HepG2 (cell line): ENCODE measurements at regions not wholly inside any gene's neighbourhood (a gene's known extent, or its start where the extent isn't known, plus 50 kb on each side); places are given as distances from the start of the nearest gene placed in this dataset.

Experiments used
- EED ChIP-seq: sonication (generic); formaldehyde crosslinking; IDR thresholded peaks from 2 replicates; pipeline ENCODE4 v1.5.0; 2020; ENCODE audit warnings: mild to moderate bottlenecking, missing genetic modification reagents
- HDAC2 ChIP-seq: sonication (generic); formaldehyde crosslinking; IDR thresholded peaks from 2 replicates; pipeline ENCODE4 v1.4.0; 2020; ENCODE audit warnings: missing genetic modification reagents
- IKZF4 ChIP-seq: sonication (generic); formaldehyde crosslinking; IDR thresholded peaks from 2 replicates; pipeline ENCODE4 v1.5.1; 2020; ENCODE audit warnings: borderline replicate concordance, mild to moderate bottlenecking, low read depth, missing genetic modification reagents; ENCODE audit errors: not compliant biosample characterization
- ISL2 ChIP-seq: sonication (generic); formaldehyde crosslinking; IDR thresholded peaks from 2 replicates; pipeline ENCODE4 v1.5.0; 2020; ENCODE audit warnings: missing genetic modification reagents
- KDM3A ChIP-seq: IDR thresholded peaks from 2 replicates; pipeline ENCODE4 v1.6.1; 2018; ENCODE audit warnings: low read depth, missing compliant biosample characterization
- PPARG ChIP-seq: conservative IDR thresholded peaks from 2 replicates; pipeline ENCODE4 v1.6.1; 2016; ENCODE audit warnings: missing biosample characterization, missing genetic modification reagents
- RCOR2 ChIP-seq: IDR thresholded peaks from 2 replicates; pipeline ENCODE4 v1.6.1; 2016; ENCODE audit warnings: missing biosample characterization, missing genetic modification reagents
- SALL1 ChIP-seq: sonication (generic); formaldehyde crosslinking; IDR thresholded peaks from 2 replicates; pipeline ENCODE4 v1.8.0; 2022; ENCODE audit warnings: mild to moderate bottlenecking, missing genetic modification reagents
- USF2 ChIP-seq, 2 experiments: sonication (generic) in 1 of 2; formaldehyde crosslinking in 1 of 2; IDR thresholded peaks; 2 replicates each; pipeline versions ENCODE4 v1.5.1 to v1.6.1; 2011 to 2020; ENCODE audit warnings: borderline replicate concordance in 1 of 2, low read depth in 1 of 2, low read length in 1 of 2, mild to moderate bottlenecking in 1 of 2, missing genetic modification reagents in 1 of 2, moderate library complexity in 1 of 2
- ZNF101 ChIP-seq: sonication (generic); formaldehyde crosslinking; IDR thresholded peaks from 2 replicates; pipeline ENCODE4 v1.4.0; 2020; ENCODE audit warnings: mild to moderate bottlenecking, low read depth, missing genetic modification reagents, borderline replicate concordance
- ZNF414 ChIP-seq: sonication (generic); formaldehyde crosslinking; IDR thresholded peaks from 2 replicates; pipeline ENCODE4 v1.5.0; 2020; ENCODE audit warnings: missing genetic modification reagents
- ZNF614 ChIP-seq: IDR thresholded peaks from 2 replicates; pipeline ENCODE4 v1.6.1; 2018; ENCODE audit warnings: missing biosample characterization, missing genetic modification reagents, inconsistent platforms, borderline replicate concordance
- ZSCAN31 ChIP-seq: sonication (generic); formaldehyde crosslinking; IDR thresholded peaks from 2 replicates; pipeline ENCODE4 v1.5.0; 2020; ENCODE audit warnings: low read depth, mild to moderate bottlenecking, missing genetic modification reagents
- TF ChIP-seq, protein P1 (sequence below): IDR thresholded peaks from 2 replicates; pipeline ENCODE4 v1.4.0; 2020; ENCODE audit warnings: mild to moderate bottlenecking, missing genetic modification reagents
- TF ChIP-seq, protein P2 (sequence below): conservative IDR thresholded peaks from 2 replicates; pipeline ENCODE4 v1.6.1; 2018; ENCODE audit warnings: missing genetic modification reagents
- TF ChIP-seq, protein P3 (sequence below): IDR thresholded peaks from 2 replicates; pipeline ENCODE4 v1.6.1; 2016; ENCODE audit warnings: low read depth

DNA sequence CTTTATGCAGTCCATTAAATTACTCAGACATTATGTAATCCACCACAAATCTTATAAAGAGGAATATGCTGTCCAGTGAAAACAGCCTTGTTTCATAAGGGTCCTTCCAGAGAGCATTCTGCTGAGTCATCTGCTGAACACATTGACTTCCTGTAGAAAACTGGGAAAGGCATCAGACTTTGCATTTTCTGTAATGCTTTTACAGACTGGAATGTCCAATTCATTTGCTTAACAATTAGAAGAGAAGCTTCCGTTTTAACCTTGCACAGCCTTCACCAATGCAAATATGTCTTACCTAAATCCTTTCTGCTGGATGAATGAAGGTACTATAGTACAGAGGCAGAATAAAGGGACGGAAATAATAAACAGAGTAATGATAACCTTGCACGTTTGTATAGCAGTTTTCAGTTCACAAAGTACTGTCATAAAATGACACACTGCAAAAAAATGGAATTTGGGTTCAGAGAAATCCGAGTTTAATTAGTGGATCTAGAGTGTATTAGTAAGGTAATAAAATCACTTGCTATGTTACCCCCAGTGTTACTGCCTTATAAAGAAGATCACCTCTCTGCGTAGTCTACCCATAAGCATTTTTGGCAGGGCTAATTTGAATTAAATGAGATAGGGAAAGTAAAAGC, 301.5 kb downstream of the PYDC2 start (continued):
- TF ChIP-seq, protein P1, sequence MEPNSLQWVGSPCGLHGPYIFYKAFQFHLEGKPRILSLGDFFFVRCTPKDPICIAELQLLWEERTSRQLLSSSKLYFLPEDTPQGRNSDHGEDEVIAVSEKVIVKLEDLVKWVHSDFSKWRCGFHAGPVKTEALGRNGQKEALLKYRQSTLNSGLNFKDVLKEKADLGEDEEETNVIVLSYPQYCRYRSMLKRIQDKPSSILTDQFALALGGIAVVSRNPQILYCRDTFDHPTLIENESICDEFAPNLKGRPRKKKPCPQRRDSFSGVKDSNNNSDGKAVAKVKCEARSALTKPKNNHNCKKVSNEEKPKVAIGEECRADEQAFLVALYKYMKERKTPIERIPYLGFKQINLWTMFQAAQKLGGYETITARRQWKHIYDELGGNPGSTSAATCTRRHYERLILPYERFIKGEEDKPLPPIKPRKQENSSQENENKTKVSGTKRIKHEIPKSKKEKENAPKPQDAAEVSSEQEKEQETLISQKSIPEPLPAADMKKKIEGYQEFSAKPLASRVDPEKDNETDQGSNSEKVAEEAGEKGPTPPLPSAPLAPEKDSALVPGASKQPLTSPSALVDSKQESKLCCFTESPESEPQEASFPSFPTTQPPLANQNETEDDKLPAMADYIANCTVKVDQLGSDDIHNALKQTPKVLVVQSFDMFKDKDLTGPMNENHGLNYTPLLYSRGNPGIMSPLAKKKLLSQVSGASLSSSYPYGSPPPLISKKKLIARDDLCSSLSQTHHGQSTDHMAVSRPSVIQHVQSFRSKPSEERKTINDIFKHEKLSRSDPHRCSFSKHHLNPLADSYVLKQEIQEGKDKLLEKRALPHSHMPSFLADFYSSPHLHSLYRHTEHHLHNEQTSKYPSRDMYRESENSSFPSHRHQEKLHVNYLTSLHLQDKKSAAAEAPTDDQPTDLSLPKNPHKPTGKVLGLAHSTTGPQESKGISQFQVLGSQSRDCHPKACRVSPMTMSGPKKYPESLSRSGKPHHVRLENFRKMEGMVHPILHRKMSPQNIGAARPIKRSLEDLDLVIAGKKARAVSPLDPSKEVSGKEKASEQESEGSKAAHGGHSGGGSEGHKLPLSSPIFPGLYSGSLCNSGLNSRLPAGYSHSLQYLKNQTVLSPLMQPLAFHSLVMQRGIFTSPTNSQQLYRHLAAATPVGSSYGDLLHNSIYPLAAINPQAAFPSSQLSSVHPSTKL (CRISPR knock-in tag), result peak; percentile 80
- no peak for TF ChIP-seq ZNF101
- 0 out of 2 replicates have a peak, but pooled peaks have one; percentile 62 for TF ChIP-seq RCOR2
- peak; percentile 71 for TF ChIP-seq PPARG
- no peak for TF ChIP-seq ZSCAN31 (CRISPR knock-in tag)
- TF ChIP-seq, protein P2, sequence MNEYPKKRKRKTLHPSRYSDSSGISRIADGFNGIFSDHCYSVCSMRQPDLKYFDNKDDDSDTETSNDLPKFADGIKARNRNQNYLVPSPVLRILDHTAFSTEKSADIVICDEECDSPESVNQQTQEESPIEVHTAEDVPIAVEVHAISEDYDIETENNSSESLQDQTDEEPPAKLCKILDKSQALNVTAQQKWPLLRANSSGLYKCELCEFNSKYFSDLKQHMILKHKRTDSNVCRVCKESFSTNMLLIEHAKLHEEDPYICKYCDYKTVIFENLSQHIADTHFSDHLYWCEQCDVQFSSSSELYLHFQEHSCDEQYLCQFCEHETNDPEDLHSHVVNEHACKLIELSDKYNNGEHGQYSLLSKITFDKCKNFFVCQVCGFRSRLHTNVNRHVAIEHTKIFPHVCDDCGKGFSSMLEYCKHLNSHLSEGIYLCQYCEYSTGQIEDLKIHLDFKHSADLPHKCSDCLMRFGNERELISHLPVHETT (CRISPR knock-in tag), result no peak
- no peak for TF ChIP-seq IKZF4
- TF ChIP-seq ZNF414 (CRISPR knock-in tag), result no peak
- TF ChIP-seq SALL1 (CRISPR knock-in tag), result no peak
- peak; percentile 83; the same call in 1 of the 2 replicates for TF ChIP-seq ISL2
- TF ChIP-seq, protein P3, sequence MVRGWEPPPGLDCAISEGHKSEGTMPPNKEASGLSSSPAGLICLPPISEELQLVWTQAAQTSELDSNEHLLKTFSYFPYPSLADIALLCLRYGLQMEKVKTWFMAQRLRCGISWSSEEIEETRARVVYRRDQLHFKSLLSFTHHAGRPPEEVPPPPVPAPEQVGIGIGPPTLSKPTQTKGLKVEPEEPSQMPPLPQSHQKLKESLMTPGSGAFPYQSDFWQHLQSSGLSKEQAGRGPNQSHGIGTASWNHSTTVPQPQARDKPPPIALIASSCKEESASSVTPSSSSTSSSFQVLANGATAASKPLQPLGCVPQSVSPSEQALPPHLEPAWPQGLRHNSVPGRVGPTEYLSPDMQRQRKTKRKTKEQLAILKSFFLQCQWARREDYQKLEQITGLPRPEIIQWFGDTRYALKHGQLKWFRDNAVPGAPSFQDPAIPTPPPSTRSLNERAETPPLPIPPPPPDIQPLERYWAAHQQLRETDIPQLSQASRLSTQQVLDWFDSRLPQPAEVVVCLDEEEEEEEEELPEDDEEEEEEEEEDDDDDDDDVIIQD, result peak; percentile 89
- peak; percentile 47; the same call in 1 of the 2 replicates for TF ChIP-seq HDAC2 (CRISPR knock-in tag)
- no peak for TF ChIP-seq KDM3A
- TF ChIP-seq ZNF614 (CRISPR knock-in tag), result peak; percentile 72; the same call in 1 of the 2 replicates
- TF ChIP-seq USF2 (IDR thresholded peaks at IDR 0.05; ENCODE audit: low read depth, low read length), result no peak
- TF ChIP-seq USF2 (CRISPR knock-in tag; IDR thresholded peaks at IDR 0.05; ENCODE audit: borderline replicate concordance), result no peak
- no peak for TF ChIP-seq EED
